Smooth muscle cell (in vitro differentiated cells): ENCODE measurements at regions not wholly inside any gene's neighbourhood (a gene's known extent, or its start where the extent isn't known, plus 50 kb on each side); places are given as distances from the start of the nearest gene placed in this dataset.
A peak's percentile ranks its signal among the peaks of the same experiment; 100 is the strongest.

Source experiments
- DNase-seq: peaks from one replicate; lab custom pipeline; 2025; ENCODE audit not compliant: unreplicated experiment; lab: John Stamatoyannopoulos, UW
- H2AFZ ChIP-seq: fragments of 200-600 bp; sonication (generic); 2 replicates; pipeline ENCODE4 v1.6.0; 2016; ENCODE audit warnings: antibody characterized with exemption, low read depth, mild to moderate bottlenecking
- H3F3A ChIP-seq: fragments of 200-600 bp; sonication (generic); 2 replicates; pipeline ENCODE4 v1.6.0; 2017; ENCODE audit warnings: antibody characterized with exemption, low read depth
- H3K27ac ChIP-seq: fragments of 200-600 bp; sonication (generic); 2 replicates; pipeline ENCODE4 v1.5.1; 2016; ENCODE audit warnings: low read depth, mild to moderate bottlenecking
- H3K27me3 ChIP-seq: fragments of 200-600 bp; sonication (generic); 2 replicates; pipeline ENCODE4 v1.6.1; 2016; ENCODE audit warnings: low read depth, mild to moderate bottlenecking
- H3K36me3 ChIP-seq: fragments of 200-600 bp; sonication (generic); 2 replicates; pipeline ENCODE4 v1.5.1; 2016; ENCODE audit warnings: low read depth
- H3K4me1 ChIP-seq: fragments of 200-600 bp; sonication (generic); 2 replicates; pipeline ENCODE4 v1.5.1; 2016; ENCODE audit warnings: low read depth
- H3K4me2 ChIP-seq: fragments of 200-600 bp; sonication (generic); 2 replicates; pipeline ENCODE4 v1.6.0; 2016; ENCODE audit warnings: mild to moderate bottlenecking
- H3K4me3 ChIP-seq: fragments of 200-600 bp; sonication (generic); 2 replicates; pipeline ENCODE4 v1.5.1; 2016; ENCODE audit warnings: mild to moderate bottlenecking
- H3K79me2 ChIP-seq: fragments of 200-600 bp; sonication (generic); 2 replicates; pipeline ENCODE4 v1.6.0; 2016; ENCODE audit warnings: low read depth, mild to moderate bottlenecking
- H3K9ac ChIP-seq: fragments of 200-600 bp; sonication (generic); 2 replicates; pipeline ENCODE4 v1.6.0; 2016; ENCODE audit warnings: low read depth
- H3K9me3 ChIP-seq: fragments of 200-600 bp; sonication (generic); replicated peaks from 2 replicates; pipeline ENCODE4 v1.5.1; 2016; ENCODE audit warnings: low read depth
- H4K20me1 ChIP-seq: fragments of 200-600 bp; sonication (generic); 2 replicates; pipeline ENCODE4 v1.6.0; 2016; ENCODE audit warnings: low read depth
- WGBS: methylation state at CpG from one replicate; pipeline ENCODE4 v1.1.7; 2016; ENCODE audit warnings: low lambda C conversion rate; 5-methylcytosine and 5-hydroxymethylcytosine counted together
- TF ChIP-seq, protein P1 (sequence below): fragments of 200-600 bp; sonication (generic); IDR thresholded peaks from 2 replicates; pipeline ENCODE4 v1.5.1; 2017; ENCODE audit warnings: borderline replicate concordance, mild to moderate bottlenecking, antibody characterized with exemption; ENCODE audit not compliant: insufficient read depth, poor library complexity, severe bottlenecking

DNA sequence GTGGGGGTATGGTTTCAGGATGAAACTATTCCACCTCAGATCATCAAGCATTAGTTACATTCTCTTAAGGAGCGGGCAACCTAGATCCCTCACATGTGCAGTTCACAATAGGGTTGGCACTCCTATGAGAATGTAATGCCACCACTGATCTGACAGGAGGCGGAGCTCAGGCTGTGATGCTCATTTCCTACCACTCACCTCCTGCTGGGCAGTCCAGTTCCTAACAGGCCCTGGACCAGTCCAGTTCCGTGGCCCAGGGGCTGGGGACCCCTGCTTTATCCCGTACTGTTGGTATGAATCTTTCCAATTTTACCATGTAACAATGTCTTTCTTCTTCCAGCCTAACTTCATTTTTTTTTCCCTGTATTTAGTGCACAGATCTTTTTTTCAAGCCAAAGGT, 94.9 kb downstream of the OGFRL1 start:
- no peak overlapping the region for H3K9ac ChIP-seq
- H3F3A ChIP-seq, result no peaks in the 10 kb centered on the region
- H3K79me2 ChIP-seq, result no peaks in the 10 kb centered on the region
- peaks cover under 1% of the 10 kb centered on the region for H3K4me1 ChIP-seq
- H3K27me3 ChIP-seq, result no peaks in the 10 kb centered on the region
- no peaks in the 10 kb centered on the region for H3K9me3 ChIP-seq
- H4K20me1 ChIP-seq, result no peaks in the 10 kb centered on the region
- no peak overlapping the region for H2AFZ ChIP-seq
- WGBS, result 88% methylated on average over 4 of the region's 4 CpGs
- no peak overlapping the region for H3K4me2 ChIP-seq
- DNase-seq, result no peak
- no peak overlapping the region for H3K27ac ChIP-seq
- H3K36me3 ChIP-seq, result no peaks in the 10 kb centered on the region
- no peak overlapping the region for H3K4me3 ChIP-seq
- TF ChIP-seq, protein P1, sequence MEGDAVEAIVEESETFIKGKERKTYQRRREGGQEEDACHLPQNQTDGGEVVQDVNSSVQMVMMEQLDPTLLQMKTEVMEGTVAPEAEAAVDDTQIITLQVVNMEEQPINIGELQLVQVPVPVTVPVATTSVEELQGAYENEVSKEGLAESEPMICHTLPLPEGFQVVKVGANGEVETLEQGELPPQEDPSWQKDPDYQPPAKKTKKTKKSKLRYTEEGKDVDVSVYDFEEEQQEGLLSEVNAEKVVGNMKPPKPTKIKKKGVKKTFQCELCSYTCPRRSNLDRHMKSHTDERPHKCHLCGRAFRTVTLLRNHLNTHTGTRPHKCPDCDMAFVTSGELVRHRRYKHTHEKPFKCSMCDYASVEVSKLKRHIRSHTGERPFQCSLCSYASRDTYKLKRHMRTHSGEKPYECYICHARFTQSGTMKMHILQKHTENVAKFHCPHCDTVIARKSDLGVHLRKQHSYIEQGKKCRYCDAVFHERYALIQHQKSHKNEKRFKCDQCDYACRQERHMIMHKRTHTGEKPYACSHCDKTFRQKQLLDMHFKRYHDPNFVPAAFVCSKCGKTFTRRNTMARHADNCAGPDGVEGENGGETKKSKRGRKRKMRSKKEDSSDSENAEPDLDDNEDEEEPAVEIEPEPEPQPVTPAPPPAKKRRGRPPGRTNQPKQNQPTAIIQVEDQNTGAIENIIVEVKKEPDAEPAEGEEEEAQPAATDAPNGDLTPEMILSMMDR, result no peak

DNA sequence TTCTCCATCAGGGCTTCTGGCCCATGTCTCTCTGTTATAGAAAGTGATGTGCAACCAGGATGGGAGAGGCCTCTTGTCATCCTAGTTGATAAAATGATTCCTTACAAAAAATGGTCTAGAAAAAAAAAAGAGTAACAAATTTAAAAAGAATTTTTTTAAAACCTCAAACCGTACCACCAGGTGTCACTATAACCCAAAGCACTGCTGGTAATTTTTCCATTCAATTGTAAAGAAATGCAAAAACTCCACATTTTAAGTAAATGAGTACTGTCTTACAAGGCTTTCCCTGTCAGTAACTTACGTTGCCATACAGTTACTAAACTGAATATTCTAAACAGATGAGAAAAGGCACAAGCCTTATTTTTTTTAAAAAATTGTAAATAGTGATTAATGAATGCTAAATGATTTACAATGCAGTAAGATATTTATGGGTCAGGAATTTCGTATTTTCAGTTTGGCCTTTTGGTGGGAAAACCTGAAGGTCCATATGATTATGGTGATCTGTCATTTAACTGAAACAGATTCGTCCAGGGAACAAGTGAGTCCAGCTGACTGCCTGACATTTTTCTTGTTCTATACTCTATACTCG, 95.4 kb downstream of the OGFRL1 start:
- no peak for DNase-seq
- H3K4me2 ChIP-seq, result no peak overlapping the region
- WGBS, result 46% methylated on average over 5 of the region's 5 CpGs

DNA sequence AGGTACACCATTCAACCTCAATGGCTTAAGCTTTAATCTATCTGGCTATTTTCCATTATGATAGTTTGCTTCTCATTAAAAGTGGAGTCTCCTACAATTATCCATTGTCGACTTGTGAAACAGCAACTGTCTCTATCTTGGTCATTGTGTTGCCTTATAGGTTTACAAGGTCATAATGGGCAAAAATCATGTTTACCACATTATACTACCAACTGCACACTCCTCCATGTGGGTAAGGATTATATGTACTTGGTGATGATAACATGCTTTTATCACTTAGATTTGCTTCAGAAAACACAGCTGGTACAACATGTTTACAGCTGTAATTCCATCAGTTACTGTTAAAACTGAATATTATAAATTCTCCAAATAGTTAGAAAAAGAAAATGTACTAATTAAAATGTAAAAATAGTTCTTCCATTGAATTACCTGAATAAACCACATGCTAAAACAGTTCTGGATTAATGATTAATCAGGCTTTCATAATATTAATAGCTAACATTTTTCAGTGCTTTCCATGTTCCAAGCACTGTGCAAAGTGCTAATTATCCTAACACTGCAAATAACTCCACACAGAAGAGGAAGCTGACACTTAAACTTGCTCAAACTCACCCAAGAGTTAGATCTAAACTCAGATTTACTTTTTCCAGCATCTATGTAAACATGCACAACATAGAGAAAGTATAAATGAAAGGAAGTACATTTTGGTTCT, 96.7 kb downstream of the OGFRL1 start:
- H3K27ac ChIP-seq, result no peak overlapping the region

More for the DNA sequence above, 95.4 kb downstream of the OGFRL1 start:
- Histone ChIP-seq H2AFZ (no peak overlapping the region), H3K9me3 (no peaks in the 10 kb centered on the region), H3K4me3 (no peak overlapping the region), H3K27me3 (no peaks in the 10 kb centered on the region), H3K9ac (no peak overlapping the region), H3K79me2 (no peaks in the 10 kb centered on the region), H3K36me3 (no peaks in the 10 kb centered on the region), H3F3A (peaks cover 5% of the 10 kb centered on the region), H3K27ac (no peak overlapping the region), H4K20me1 (no peaks in the 10 kb centered on the region), H3K4me1 (peaks cover 5% of the 10 kb centered on the region)
- TF ChIP-seq, protein P1, result peak; percentile 70

More for the DNA sequence above, 96.7 kb downstream of the OGFRL1 start:
- no peaks in the 10 kb centered on the region for H3K27me3 ChIP-seq
- TF ChIP-seq, protein P1, result no peak
- WGBS, result 86% methylated on average over 1 of the region's 1 CpG
- no peaks in the 10 kb centered on the region for H4K20me1 ChIP-seq
- peaks cover 6% of the 10 kb centered on the region for H3K4me1 ChIP-seq
- H2AFZ ChIP-seq, result no peak overlapping the region
- no peaks in the 10 kb centered on the region for H3K36me3 ChIP-seq
- no peaks in the 10 kb centered on the region for H3K79me2 ChIP-seq
- no peaks in the 10 kb centered on the region for H3K9me3 ChIP-seq
- H3K4me2 ChIP-seq, result no peak overlapping the region
- peaks cover 9% of the 10 kb centered on the region for H3F3A ChIP-seq
- no peak overlapping the region for H3K4me3 ChIP-seq
- H3K9ac ChIP-seq, result no peak overlapping the region
- no peak for DNase-seq
